GM21528 (cell line): ENCODE measurements at regions not wholly inside any gene's neighbourhood (a gene's known extent, or its start where the extent isn't known, plus 50 kb on each side); places are given as distances from the start of the nearest gene placed in this dataset.

Source experiments
- ATAC-seq: cut with Tn5 transposase; IDR thresholded peaks from one replicate; pipeline ENCODE4 v1.9.1; 2021; ENCODE audit warnings: mild to moderate bottlenecking, moderate library complexity; ENCODE audit not compliant: unreplicated experiment, low FRiP score

GRCh38 chr2:181185421-181185820 lies 205.0 kb downstream of the UBE2E3 start:
- ATAC-seq: no peak

GRCh38 chr2:181185948-181186347 lies 205.5 kb downstream of the UBE2E3 start:
- no peak for ATAC-seq

- no peak for ATAC-seq
These were observed 208.2 kb downstream of the UBE2E3 start for GRCh38 chr2:181188605-181189004.

DNA sequence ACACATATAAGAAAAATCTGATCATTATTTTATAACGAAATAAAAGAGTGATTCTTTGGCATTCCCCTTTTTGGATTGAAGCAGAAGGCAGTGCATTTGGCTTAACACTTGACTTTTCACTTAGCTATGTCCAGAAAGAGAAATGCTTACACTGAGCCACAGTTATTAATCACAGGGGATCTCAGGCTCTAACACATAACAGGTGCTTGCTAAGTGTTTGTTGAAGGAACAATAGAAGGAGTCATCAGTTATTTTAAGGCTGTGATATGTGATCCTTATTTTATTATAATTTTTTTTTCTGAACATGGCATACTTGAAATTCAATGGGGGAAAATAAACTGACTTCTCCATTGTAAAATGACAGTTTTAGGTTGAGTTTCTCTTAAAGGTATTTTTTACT lies 209.5 kb downstream of the UBE2E3 start:
- no peak for ATAC-seq

DNA sequence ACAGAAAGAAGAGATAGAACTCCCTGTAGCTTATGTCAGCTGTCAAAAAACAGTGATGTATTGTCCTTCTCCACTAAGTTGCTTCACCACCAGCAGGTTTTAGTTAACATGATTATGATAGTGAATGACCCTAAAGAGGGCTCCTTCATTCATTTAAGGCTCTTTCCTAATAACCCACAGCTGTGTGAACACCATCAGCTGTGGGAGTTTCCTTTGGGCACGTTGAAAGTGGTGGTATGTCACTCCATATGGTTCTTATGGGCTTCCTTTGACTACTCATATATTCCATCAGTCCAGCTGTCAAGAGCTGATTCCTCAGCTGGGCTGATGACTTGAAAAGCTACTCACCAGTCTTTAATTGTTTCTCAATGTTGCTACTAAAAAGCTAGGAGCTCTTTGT lies 210.3 kb downstream of the UBE2E3 start:
- ATAC-seq: no peak

GRCh38 chr2:181193550-181193949 lies 213.1 kb downstream of the UBE2E3 start:
- no peak for ATAC-seq

DNA sequence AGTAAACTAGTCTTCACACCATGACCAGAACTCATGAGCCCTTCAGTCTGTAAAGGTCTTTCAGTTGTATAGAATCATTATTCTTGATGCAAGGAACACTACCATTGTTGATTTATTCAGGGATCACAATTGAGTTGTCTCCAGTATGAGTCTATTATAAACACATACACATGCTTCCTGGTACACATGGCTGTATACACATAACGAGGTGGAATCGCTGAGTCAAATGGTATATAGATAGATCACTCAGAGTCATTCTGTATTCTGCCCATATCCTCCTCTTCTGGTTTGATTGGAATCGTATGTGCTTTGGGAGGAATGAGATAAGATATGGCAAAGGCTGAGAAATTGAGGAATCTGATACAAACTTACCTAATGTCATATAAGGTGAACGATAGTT lies 216.0 kb downstream of the UBE2E3 start:
- ATAC-seq: no peak

DNA sequence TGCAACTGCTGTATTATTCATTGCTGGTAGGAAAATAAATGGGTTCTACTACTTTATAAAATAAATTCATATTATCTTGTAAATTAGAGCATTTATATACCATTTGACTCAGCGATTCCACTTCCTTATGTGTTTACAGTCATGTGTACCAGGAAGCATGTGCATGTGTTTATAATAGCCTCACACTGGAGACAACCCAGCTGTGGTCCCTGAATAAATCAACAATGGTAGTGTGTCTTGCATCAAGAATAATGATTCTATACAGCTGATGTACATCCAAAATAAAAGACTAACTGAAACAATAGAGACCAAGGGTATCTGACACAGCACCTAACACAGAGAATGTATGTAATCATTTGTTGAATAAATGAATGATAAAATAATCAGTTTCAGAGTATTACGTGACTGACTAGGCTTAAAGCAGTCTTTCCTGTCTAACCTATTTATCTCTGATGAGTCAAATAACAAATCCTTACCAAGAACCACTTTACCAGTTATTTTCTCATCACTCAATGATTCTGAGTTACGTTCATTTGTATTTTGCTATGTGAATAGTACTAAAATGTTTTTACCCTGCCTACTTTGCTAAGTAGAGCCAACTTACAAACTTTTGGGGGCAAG lies 216.8 kb downstream of the UBE2E3 start:
- no peak for ATAC-seq

- ATAC-seq: no peak
These were observed 217.9 kb downstream of the UBE2E3 start for GRCh38 chr2:181198183-181198864.

GRCh38 chr2:181203412-181203811 lies 223.0 kb downstream of the UBE2E3 start:
- no peak for ATAC-seq

- no peak for ATAC-seq
These were observed 223.5 kb downstream of the UBE2E3 start for GRCh38 chr2:181203916-181204315.

GRCh38 chr2:181218401-181218821 lies 238.0 kb downstream of the UBE2E3 start:
- ATAC-seq: no peak

DNA sequence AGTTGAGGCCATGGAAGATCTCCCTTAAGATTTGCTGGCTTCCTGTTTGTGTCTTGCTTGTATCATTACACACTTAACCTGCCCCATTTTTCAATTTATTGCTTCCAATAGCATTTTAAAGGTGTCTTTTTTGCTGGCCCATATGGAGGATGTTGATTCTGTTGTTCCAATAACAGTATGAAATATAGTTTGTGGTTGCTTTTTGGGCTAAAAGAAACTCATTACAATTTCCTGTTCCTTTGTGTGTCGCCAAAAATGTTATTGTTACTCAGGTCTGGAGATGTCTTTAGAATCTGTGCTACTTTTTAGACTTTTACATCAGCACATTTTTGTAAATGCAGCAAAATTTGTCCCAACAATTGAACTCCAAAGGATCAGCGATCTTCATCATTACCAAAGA lies 234.0 kb upstream of the ITGA4 start:
- no peak for ATAC-seq

- no peak for ATAC-seq
These were observed 232.3 kb upstream of the ITGA4 start for GRCh38 chr2:181224866-181225265.

- no peak for ATAC-seq
These were observed 228.5 kb upstream of the ITGA4 start for GRCh38 chr2:181228661-181229060.

GRCh38 chr2:181231151-181231550 lies 226.0 kb upstream of the ITGA4 start:
- no peak for ATAC-seq

DNA sequence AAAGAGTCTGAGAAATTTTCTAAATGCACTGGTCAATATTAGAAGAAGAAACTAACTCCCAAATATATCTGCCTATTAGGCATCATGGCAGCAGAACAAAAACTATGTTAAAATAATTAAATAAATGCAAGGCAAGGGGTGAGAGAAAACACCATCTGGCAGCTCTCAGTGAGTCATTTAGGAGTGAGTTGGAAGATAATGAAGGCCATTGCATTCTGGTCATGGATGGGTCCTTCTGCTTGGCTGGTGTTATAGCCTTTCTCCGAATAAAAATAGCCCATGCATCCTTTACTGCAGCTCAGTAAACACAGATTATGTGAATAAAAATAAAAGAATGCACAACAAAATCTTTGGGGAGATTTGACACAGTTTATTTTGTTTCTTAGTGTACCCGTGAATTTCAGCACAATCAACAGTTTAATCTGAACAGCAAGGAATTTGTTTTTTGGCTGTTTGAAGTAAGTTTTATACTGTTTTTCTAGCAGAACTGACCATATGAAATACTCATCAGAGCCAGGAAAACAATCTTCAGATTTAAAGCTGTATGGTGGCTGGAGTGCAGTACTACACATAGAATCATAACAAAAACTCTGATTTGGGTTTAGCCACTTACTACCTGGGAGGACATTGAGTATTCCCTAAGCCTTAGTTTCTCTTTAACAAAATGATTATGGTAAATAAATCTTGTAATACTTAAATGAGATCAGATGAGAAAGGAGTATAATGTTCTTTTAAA lies 225.1 kb upstream of the ITGA4 start:
- no peak for ATAC-seq

- no peak for ATAC-seq
These were observed 222.7 kb upstream of the ITGA4 start for GRCh38 chr2:181234487-181234891.

DNA sequence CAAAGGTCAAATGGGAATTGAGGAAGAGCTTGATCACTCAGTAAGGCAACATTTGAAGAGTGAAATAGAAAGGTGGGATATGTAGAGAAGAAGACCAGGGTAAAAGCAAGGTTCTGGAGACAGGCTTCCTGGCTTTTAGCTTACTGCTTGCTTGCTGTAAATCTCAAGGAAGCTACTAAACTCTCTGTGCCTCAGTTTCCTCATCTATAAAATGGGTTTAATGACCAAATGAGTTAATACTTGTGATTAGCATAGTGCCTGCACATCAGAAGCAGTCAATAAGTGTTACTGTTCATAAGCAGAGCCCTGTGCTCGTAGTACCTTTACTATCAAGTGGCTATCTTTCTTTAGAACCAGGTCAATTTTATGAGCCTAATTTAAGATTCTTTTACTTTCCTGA lies 222.2 kb upstream of the ITGA4 start:
- no peak for ATAC-seq

DNA sequence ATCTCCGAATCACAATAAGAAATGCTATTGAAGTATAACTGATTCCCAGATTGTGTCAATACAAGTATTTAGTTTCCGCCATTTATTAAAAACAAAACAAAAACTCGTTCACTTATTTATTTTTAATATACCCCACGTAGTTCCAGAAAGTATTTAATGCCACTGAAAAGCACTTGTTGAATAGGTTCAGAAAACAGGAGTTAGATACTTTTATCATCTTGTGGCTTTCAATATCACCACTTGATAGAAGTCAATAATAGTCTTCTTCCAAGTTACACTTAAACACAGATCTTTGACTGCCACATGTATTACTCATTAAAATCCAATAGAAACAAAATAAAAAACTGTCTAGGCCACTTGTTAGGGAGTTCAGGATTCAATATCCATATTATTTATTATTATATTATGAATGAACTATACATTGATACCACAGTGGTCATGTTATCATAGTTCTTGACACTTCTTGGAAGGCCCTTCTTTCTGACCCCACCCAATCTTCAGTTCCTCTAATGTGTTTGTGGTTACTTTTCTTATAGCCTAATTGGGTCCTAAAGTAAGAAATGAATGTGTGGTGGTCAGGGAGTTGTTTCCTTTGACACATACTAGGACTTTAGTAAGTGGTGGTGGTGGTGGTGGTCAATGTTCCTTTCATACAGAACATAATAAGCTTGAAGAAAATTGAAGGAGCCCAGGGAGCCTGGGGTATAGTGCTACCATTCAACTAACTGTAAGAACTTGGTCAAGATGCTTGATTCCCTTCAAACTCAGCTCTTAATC lies 221.3 kb upstream of the ITGA4 start:
- ATAC-seq: peak; percentile 92

- ATAC-seq: no peak
These were observed 217.9 kb upstream of the ITGA4 start for GRCh38 chr2:181239201-181239799.
